Activated T-cell treated with anti-CD3 and anti-CD28 coated beads, Interleukin-2, amount 50 U/mL, for 72 hours (primary cell): ENCODE measurements at regions not wholly inside any gene's neighbourhood (a gene's known extent, or its start where the extent isn't known, plus 50 kb on each side); places are given as distances from the start of the nearest gene placed in this dataset.

Experiments used
- ATAC-seq, 2 donors: fragments of 150-1000 bp; cut with Tn5 transposase; replicated peaks in 1 of 2; 2 replicates each; pipeline ENCODE4 v1.10.0; 2021; ENCODE audit warnings: moderate library complexity in 2 of 2, mild to moderate bottlenecking in 1 of 2
- DNase-seq, 2 donors: peaks; one replicate each; pipeline ENCODE4 v3.0.0; 2021 to 2022; ENCODE audit warnings: mixed read lengths in 1 of 2
- H3K27ac Mint-ChIP-seq: one replicate; pipeline ENCODE4 v1.8.0; 2022; ENCODE audit warnings: mild to moderate bottlenecking, moderate library complexity, mixed read lengths
- H3K27me3 Mint-ChIP-seq: one replicate; pipeline ENCODE4 v1.8.0; 2022; ENCODE audit warnings: low read depth, mixed read lengths
- H3K36me3 Mint-ChIP-seq, 2 donors: one replicate each; pipeline ENCODE4 v1.8.0; 2022; ENCODE audit warnings: mixed read lengths in 2 of 2, mild to moderate bottlenecking in 1 of 2; ENCODE audit not compliant: insufficient read depth in 2 of 2
- H3K4me1 Mint-ChIP-seq: one replicate; pipeline ENCODE4 v1.8.0; 2022; ENCODE audit warnings: low read depth, mixed read lengths
- H3K4me3 Mint-ChIP-seq, 2 donors: one replicate each; pipeline ENCODE4 v1.8.0; 2022; ENCODE audit warnings: mild to moderate bottlenecking in 2 of 2, mixed read lengths in 2 of 2, moderate library complexity in 2 of 2
- H3K9me3 Mint-ChIP-seq, 2 donors: one replicate each; pipeline ENCODE4 v1.8.0; 2022; ENCODE audit warnings: mixed read lengths in 2 of 2

DNA sequence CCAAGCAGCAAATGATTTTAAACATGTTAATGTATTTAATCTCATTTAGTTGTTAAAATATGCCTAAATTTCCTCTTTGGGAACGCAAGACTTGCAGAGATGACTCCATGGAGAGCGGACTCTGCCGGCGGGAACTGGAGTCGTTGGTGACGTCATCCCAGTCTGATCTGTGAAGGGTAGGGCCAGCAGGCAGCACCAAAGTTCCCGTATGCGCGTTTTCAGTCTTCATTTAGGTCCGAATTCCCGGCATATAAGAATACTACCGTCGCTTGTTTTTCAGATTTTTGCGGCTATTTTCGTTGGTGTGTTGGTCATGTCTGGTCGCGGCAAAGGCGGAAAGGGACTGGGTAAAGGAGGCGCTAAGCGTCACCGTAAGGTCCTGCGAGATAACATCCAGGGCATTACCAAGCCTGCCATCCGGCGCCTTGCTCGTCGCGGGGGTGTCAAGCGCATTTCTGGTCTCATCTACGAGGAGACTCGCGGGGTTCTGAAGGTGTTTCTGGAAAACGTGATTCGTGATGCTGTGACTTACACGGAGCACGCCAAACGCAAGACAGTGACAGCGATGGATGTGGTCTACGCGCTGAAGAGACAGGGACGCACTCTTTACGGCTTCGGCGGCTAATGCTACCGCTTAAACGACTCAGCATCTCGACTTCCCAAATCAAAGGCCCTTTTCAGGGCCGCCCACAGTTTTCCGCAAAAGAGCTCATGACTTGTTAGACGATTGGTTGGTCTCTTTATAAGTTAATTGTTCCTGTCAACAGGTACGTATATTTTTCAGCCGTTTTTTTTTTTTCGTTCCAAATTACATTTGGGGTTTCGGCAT is 117.3 kb downstream of the HFE start:
- no peak overlapping the region for H3K27ac Mint-ChIP-seq
- peak; percentile 83 to 87 for DNase-seq
- peaks cover 21% of the 10 kb centered on the region for H3K4me1 Mint-ChIP-seq
- peak; percentile 76 to 78 for ATAC-seq
- no peaks in the 10 kb centered on the region for H3K9me3 Mint-ChIP-seq
- no peaks in the 10 kb centered on the region for H3K27me3 Mint-ChIP-seq
- no peak overlapping the region for H3K4me3 Mint-ChIP-seq
- no peaks in the 10 kb centered on the region for H3K36me3 Mint-ChIP-seq

DNA sequence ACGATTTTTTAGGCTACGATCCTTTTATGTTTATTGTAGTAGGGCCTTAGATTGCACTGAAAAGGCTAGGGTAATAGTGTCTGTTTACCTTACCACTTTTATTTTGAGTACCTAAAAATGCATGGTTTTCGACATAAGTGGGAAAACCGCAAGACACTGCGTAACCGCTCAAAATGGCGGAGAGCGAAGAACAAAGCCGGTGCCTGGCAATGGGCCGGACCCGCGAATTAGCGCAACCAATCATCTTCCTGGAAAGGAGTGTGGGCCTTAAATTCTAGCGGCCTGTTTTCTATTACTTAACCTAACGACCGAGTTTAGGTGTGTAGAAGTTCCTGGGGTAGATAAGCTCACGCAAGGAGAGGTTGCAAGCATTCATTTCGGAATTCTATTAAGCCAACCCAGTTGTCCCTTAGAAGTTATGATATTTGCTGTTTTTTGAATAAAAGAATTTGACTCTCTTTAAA is 118.0 kb downstream of the HFE start:
- peak; percentile 53 to 54 for ATAC-seq
- peak; percentile 82 to 84 for DNase-seq
- Mint-ChIP-seq H3K27ac (no peak overlapping the region), H3K9me3 (no peaks in the 10 kb centered on the region), H3K4me1 (peaks cover 15% of the 10 kb centered on the region), H3K36me3 (no peaks in the 10 kb centered on the region), H3K27me3 (no peaks in the 10 kb centered on the region), H3K4me3 (no peak overlapping the region)

DNA sequence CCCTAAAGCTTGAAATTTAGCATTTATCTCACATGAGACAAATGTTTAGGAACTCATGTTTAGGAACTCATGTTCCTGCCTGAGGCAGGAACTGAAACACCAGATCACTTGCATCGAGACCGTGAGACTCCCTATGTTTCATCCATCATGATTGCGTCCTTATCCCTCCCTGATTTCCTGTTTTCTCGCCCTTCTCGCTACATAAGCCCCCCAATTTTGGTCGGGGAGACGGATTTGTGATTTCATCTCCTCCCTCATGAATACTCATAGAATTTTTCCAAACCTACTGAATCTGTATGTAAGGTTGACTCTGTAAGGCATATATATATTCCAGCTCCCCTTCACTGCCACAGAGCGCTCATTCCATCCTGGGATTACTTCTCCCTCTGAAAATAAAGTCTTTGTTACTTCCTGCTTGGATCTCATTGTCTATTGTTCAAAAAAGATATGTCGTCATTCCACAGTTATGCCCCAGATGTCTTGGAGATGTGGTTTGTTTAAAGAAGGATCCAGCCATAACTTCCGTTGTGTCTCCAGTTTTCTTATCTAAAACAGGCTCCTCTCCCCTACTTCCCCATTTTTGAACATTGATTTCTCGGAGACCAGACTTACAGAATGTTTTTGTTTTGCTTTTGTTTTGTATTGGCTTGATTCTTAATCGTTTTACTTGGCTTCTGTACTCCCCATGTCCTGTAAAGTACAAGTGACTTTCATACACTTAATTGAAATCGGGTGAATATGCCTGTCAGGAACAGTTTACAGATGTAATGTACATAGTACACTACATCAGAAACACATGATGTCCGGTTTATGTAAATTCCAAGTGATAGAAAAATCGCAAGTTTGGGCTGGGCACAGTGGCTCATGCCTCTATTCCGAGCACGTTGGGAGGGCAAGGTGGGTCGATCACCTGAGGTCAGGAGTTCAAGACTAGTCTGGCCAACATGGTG is 118.7 kb downstream of the HFE start:
- H3K27me3 Mint-ChIP-seq, result no peaks in the 10 kb centered on the region
- no peak overlapping the region for H3K4me3 Mint-ChIP-seq
- ATAC-seq, result no peak
- no peaks in the 10 kb centered on the region for H3K9me3 Mint-ChIP-seq
- H3K36me3 Mint-ChIP-seq, result no peaks in the 10 kb centered on the region
- no peak overlapping the region for H3K27ac Mint-ChIP-seq
- peaks cover 14% of the 10 kb centered on the region for H3K4me1 Mint-ChIP-seq
- no peak for DNase-seq

DNA sequence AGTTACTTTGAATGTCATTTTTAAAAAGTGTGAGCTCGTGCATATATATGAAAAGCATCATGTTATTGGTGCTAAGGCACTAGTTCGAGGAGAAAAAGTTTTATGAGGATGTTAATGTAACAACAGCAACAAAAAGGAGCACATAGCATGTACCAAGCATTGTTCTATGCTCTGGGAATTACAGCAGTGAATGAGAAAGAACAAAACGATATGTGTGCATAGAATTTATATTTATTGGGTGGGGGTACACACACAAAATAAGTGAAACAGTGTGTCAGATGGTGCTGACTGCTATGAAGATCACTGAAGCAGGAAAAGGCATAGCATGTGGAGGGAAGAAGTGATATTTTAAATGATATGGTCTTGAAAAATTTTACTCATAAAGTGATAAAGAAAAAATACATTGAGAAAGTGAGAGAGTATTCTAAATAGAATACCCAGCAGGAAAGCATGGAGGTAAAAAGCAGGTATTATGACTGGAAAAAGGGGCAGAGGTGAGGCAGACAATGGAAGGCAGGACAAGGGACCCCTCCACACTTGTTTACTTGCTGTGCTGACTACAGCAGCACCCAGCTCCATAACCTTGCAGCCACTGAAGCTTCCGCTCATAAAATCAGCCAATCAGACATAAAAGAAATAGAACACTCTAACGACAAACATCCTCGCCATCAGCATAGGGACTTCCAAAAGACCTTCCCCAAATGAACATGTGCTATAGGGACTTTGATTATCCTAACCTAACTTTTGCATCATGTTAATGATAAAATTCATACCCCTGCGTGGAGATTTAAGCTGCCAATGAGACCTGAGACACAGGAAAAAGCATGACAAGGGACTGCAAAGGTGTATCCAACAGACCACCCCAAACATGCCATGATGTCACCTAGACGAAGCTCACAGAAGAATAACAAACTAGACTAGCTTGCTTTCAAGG is 119.9 kb downstream of the HFE start:
- DNase-seq (no peak), ATAC-seq (no peak)
- H3K27ac Mint-ChIP-seq, result no peak overlapping the region
- peaks cover 8% of the 10 kb centered on the region for H3K4me1 Mint-ChIP-seq
- H3K36me3 Mint-ChIP-seq, result no peaks in the 10 kb centered on the region
- no peaks in the 10 kb centered on the region for H3K27me3 Mint-ChIP-seq
- H3K9me3 Mint-ChIP-seq, result no peaks in the 10 kb centered on the region
- H3K4me3 Mint-ChIP-seq, result no peak overlapping the region

DNA sequence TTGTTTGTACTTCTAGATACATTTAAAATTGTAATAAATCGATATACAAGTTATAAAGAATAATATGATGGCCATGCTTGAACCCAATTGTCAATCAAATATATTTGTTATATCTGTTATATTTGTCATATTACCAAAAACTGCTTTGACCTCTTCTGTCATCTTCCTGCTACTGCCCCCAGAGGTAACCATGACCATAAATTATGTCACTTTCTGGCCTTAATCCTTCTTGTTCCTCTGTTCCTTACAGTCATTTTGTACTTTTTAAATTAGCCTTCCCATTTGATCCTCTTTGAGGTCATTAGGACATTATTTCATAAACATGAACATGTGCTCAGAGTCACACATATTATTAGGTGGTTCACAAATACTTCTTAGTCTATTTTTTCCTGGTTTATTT is 124.7 kb downstream of the HFE start:
- peaks cover 10% of the 10 kb centered on the region for H3K4me1 Mint-ChIP-seq
- no peak overlapping the region for H3K4me3 Mint-ChIP-seq
- no peaks in the 10 kb centered on the region for H3K27me3 Mint-ChIP-seq
- peaks cover 0 to 1% of the 10 kb centered on the region in 2 donors for H3K36me3 Mint-ChIP-seq
- H3K9me3 Mint-ChIP-seq, result no peaks in the 10 kb centered on the region
- no peak for DNase-seq
- ATAC-seq, result no peak
- no peak overlapping the region for H3K27ac Mint-ChIP-seq

DNA sequence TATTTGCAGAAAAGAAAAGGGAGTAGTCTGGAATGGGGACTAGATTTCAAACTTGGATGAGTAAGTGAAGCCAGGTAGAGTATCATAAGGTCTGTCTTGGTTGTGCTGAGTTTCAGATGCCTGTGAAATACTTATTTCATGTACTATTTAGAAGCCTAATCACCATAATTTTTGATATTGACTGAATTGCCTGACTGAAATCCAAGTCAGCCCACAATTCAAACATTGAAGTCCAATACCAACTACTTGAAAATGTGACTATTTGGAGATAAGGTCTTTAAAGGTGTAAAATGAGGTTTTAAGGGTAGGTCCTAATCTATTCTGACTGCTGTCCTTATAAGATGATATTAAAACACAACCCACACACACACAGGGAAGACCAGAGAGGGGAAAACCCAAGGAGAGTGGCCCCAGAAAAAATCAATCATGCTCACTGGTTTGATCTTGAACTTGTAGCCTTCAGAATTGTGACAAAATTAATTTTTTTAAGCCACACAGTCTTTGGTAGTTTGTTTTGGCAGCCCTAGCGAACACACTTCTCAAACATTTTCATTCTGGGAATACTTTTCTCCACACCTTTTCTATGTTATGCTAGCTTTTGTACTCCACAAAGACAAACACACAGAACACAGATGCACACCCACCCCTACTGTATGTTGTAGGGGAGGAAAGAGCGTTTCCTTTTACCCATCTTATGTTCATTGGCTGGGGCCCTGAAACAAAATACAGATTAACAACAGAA is 126.3 kb downstream of the HFE start:
- Mint-ChIP-seq H3K36me3 (peaks cover 0 to 1% of the 10 kb centered on the region in 2 donors), H3K4me1 (peaks cover 10% of the 10 kb centered on the region), H3K9me3 (no peaks in the 10 kb centered on the region)

DNA sequence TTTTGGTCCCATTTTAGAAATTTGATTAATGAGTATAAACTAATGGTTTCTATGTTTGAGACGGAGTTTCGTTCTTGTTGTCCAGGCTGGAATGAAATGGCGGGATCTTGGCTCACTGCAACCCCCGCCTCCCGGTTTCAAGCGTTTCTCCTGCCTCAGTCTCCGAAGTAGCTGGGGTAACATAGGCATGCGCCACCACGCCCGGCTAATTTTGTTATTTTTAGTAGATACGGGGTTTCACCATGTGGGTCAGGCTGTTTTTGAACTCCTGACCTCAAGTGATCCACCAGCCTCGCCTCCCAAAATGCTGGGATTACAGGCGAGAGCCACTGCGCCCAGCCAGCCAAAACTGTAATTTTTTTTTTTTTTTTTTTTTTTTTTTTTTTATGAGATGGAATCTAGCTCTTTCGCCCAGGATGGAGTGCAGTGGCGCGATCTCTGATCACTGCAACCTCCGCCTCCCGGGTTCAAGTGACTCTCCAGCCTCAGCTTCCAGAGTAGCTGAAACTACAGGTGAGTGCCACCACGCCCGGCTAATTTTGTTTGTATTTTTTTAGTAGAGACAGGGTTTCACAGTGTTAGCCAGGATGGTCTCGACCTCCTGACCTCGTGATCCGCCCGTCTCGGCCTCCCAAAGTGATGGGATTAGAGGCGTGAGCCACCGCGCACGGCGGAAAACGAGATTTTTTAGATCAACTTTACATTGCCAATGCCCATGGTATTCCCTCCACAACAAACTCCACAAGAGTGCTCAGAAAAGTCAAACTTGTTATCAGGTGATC is 127.8 kb downstream of the HFE start:
- no peaks in the 10 kb centered on the region for H3K9me3 Mint-ChIP-seq
- H3K4me1 Mint-ChIP-seq, result peaks cover 10% of the 10 kb centered on the region
- ATAC-seq, result peak; percentile 0
- H3K27me3 Mint-ChIP-seq, result no peaks in the 10 kb centered on the region
- H3K36me3 Mint-ChIP-seq, result peaks cover 0 to 1% of the 10 kb centered on the region in 2 donors
- peak; percentile 30 to 56 for DNase-seq
- no peak overlapping the region for H3K27ac Mint-ChIP-seq
- peak overlapping the region in 1 of 2 donors; percentile 53 for H3K4me3 Mint-ChIP-seq

More for the DNA sequence above, 126.3 kb downstream of the HFE start:
- Mint-ChIP-seq H3K4me3 (peak overlapping the region; percentile 19 to 52), H3K27ac (peak overlapping the region; percentile 65), H3K27me3 (no peaks in the 10 kb centered on the region)
- ATAC-seq (no peak), DNase-seq (no peak)

DNA sequence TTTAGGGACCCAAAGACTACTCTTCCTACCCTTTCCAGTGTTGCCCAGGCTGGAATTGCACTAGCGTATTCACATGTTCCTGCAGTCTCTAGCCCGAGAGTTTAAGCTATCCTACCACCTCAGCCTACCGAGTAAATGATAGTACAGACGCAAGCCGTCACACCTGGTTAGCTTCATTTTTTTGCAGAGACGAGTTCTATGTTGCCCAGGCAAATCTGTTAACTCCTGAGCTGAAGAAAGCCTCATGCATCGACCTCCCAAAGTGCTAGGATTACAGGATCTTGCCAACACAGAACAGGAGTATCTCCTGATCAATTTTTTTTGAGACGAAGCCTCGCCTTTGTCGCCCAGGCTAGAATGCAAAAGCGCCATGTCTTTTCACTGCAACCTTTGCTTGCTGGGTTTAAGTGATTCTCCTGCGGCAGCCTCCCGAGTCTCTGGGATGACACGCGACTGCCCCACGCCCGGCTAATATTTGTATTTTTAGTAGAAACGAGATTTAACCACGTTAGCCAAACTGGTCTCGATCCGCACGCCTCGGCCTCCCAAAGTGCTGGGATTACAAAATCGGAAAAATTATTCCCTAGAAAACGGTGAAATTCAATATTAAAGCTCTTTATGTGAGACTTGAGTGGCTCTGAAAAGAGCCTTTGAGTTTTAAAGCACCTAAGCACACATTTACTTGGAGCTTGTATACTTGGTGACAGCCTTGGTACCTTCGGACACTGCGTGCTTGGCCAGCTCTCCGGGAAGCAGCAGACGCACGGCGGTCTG is 128.5 kb downstream of the HFE start:
- peak; percentile 44 to 45 for ATAC-seq
- Mint-ChIP-seq H3K4me1 (peaks cover 15% of the 10 kb centered on the region), H3K27me3 (no peaks in the 10 kb centered on the region), H3K9me3 (no peaks in the 10 kb centered on the region), H3K4me3 (no peak overlapping the region), H3K36me3 (peaks cover 0 to 1% of the 10 kb centered on the region in 2 donors), H3K27ac (no peak overlapping the region)
- DNase-seq, result peak; percentile 58 to 65

DNA sequence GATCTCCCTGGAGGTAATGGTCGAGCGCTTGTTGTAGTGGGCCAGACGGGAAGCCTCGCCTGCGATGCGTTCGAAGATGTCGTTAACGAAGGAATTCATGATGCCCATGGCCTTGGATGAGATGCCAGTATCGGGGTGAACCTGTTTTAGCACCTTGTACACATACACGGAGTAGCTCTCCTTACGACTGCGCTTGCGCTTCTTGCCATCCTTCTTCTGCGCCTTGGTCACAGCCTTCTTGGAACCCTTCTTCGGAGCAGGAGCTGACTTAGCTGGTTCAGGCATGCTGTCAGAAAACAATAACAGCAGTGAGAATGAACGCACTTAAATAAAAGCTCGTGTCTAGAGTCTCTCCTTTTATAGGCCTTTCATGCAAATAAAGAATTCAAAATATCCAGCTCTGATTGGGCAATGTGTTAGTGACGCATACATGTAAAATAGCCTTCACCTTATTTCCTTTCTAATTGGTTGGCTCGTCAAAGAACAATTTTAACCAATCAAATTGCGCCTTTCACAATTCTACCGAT is 129.2 kb downstream of the HFE start:
- Mint-ChIP-seq H3K27me3 (no peaks in the 10 kb centered on the region), H3K4me3 (no peak overlapping the region), H3K27ac (no peak overlapping the region), H3K36me3 (peaks cover 0 to 1% of the 10 kb centered on the region in 2 donors), H3K9me3 (no peaks in the 10 kb centered on the region), H3K4me1 (peaks cover 15% of the 10 kb centered on the region)
- DNase-seq (peak; percentile 90 to 91), ATAC-seq (peak; percentile 67 to 70)

DNA sequence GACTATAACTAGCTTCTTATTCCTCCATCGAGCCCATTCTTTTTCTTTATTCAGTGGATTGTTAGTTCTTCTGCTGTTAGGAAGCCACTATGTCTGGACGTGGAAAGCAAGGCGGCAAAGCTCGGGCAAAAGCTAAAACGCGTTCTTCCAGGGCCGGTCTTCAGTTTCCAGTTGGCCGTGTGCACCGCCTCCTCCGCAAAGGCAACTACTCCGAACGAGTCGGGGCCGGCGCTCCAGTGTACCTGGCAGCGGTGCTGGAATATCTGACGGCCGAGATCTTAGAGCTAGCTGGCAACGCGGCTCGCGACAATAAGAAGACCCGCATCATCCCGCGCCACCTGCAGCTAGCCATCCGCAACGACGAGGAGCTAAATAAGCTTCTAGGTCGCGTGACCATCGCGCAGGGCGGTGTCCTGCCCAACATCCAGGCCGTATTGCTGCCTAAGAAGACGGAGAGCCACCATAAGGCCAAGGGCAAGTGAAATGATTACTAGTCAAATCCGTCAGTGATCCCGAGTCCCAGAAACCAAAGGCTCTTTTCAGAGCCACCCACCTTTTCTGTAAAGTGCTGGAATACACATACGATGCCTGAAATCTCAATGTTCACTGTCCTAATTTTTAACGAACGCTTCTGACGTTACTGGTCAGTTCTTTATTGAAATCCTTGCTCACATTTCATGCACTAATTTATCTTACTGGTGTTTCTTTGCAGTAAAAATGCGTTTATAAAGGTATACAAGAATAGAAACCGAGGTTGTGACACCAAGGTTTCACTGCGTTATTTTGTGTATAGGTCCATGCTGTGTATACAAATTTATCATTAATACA is 129.9 kb downstream of the HFE start:
- Mint-ChIP-seq H3K36me3 (peaks cover 0 to 1% of the 10 kb centered on the region in 2 donors), H3K27ac (no peak overlapping the region), H3K4me3 (no peak overlapping the region), H3K27me3 (no peaks in the 10 kb centered on the region), H3K9me3 (no peaks in the 10 kb centered on the region), H3K4me1 (peaks cover 13% of the 10 kb centered on the region)
- ATAC-seq (peak; percentile 54 to 58), DNase-seq (peak; percentile 89 to 90)
